Dermis blood vessel endothelial cell (primary cell): ENCODE measurements at regions not wholly inside any gene's neighbourhood (a gene's known extent, or its start where the extent isn't known, plus 50 kb on each side); places are given as distances from the start of the nearest gene placed in this dataset.
"Not testable (repeated sequence)": the region's sequence is repeated elsewhere in the genome, so short reads cannot be mapped to it uniquely, and the experiment has no call there.

ENCODE experiments used
- DNase-seq: peaks from one replicate; pipeline ENCODE4 v3.0.0; 2010

DNA sequence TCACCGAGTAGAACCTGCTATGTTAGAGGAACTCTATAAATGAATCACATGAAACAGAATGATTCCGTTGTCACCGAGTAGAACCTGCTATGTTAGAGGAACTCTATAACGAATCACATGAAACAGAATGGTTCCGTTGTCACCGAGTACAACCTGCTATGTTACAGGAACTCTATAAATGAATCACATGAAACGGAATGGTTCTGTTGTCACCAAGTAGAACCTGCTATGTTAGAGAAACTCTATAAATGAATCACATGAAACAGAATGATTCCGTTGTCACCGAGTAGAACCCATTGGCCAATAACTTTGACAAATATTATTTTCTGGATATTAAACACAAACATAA lies 309.1 kb upstream of the FRG1 start:
- not testable (repeated sequence) for DNase-seq

DNA sequence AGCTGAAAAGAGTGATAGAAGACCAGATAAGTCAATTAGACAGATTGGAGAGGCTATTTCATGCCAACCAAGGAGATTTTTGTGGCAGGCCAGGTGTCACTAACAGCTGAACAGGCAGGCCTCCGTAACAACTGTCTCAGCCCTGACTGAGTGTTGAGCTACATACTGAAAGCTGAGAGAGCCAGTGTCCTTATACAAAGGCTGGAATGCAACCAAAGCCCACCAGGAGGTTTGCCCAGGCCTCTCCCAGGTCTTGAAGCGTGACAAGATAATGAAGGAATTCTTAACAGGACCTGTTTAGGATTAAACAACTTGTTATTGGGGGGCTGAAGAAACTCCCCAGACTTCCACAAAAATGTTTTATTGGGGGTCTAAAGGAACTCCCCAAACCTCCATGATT lies 290.2 kb upstream of the FRG1 start:
- DNase-seq: not testable (repeated sequence)

DNA sequence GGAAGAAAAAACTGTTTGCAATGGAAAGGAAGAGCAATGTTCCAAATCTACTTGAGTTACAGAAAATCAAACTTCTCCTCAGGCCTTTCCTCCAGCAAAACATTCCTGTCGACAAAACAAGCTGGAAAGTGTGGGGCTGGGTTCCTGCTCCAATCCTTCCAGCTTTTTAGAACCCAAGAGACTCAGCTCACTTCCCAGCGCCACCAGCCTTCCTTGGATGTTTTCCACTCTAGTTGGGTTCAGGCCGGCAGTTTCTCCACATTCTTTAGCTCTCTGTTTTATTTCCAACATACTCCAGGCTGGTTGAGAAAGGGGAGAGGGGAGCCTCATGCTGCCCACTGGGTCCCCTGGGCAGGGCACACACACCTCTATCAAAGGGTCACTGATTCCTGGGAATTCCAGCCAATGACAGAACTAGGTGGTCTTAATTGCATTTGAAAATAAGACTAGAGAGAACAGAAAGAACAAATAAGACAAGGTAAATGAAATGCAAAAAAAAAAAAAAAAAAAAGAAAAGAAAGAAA lies 287.5 kb upstream of the FRG1 start:
- DNase-seq: not testable (repeated sequence)

DNA sequence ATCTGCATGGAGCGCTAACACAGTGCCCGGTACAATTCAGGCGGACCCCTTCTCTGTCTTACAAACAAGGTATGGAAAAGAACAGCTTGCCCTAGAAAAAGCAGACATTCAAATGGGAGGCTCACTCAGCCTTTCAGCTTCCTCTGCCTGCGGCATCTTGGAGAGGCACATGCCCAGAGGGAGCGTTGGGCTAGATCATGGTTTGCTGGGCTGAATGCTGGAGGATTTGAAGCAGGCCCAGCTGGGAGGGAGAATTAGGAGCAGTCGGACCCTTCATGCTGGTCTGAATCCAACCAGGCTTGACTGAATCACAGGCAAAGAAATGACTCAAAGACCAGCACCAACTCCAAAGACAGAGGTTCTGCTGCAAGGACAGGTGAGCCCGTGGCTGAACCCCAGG lies 286.7 kb upstream of the FRG1 start:
- DNase-seq: not testable (repeated sequence)

DNA sequence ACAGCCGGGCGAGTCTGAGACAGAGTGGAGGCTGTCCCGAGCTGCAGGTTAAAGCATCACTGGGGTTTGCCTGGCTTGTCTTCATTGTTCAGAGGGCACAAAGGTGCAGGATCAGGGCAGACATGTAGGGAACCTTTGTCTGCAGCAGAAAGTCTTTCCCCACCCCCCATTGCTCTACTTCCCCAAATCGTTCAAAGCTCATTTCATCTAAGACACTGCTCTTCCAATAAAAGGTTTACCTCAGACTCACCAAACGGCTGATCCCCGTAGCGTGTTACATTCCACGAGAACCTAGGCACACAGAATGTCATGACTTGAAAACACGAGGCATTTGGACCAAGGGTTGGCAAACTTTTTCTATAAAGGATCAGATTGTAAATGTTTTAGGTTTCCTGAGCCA lies 286.3 kb upstream of the FRG1 start:
- not testable (repeated sequence) for DNase-seq

DNA sequence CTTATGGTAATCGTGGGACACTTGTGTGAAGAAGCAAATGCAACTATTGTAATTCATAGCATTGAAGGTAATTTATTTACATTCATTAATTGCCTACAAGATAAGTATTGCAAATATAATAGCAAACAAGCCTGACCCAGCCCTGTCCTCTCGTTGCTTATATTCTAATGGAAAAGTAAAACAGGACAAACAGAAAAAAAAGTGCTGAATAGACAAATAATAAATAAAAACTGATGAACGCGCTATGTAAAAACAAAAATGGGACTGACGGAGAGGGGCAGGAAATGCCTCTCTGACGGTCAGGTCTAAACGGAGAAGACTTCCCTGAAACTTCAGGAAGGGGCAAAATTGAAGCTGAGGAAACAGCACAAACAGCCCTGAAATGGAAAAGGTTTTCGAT lies 284.9 kb upstream of the FRG1 start:
- DNase-seq: not testable (repeated sequence)

DNA sequence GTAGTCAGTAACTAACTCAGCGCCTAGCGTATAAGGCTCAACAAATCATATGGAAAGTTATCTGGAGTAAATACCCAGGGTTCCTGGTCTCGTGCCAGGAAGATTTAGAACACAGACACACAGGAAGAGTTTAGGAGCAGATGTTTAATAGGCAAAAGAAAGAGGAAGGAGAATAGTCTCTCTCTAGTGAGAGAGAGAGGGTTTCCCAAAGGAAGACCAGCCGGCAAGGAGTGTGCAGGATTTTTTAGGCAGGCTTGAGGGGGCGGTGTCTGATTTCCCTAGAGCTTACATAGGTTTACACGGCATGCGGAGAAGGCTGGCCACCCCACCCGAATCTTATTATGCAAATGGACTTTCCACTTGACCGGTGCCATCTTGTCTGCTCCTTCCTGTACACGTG lies 284.0 kb upstream of the FRG1 start:
- no peak for DNase-seq

DNA sequence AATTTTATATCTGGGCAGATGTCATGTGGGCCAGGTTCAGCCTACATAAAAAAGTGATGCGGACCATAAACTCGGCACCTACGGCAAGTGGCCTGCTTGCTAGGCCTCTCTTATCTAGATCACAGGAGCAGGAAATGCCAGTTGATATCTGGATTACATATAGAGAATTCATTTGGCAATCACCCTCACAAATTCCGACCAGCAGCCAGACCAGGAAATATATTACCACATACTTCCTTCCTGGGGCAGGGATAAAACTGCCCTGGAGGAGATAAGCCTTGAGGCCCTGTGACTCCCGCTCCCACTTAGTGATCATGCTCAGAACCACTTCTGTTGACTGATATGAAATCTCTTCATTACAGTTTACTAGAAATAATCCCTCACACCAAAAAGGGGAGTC lies 282.4 kb upstream of the FRG1 start:
- DNase-seq: not testable (repeated sequence)

DNA sequence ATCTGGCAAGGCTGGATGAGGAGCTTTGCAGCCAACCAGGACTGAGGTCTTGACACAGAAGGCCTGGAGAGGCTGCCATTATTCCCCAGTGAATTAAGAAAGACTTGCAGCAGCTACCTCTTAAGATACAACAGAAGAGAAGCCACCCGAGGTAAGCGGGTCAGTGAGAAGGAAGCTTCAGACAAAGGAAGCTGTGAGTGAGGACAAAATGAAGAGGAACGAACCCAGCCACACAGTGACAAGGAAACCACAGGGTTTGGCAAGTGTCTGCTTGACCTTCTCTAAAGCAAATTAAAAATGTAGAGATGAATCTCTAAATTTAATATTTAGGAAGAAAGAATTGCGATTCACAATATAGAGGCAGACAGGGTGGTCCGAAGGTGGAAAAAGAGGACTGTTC lies 281.8 kb upstream of the FRG1 start:
- DNase-seq: not testable (repeated sequence)

DNA sequence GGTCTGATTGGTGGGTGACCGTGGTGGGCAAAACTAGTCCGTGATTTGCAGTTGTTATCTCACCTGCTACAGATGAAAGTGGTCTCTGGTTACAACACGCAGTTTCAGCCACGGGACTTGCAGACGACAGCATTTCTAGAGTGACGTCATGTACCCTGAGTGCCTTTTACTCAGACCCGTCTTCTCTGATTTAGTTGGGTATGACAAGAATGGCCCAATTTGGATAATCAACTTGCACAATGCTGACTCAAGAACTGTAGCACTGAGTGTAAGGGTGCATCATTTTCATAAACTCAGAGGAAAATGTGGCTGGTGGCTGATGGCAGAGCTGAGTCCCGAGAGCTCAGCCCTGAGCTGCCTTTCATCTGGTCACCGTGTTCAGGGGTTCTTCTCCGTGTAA lies 281.4 kb upstream of the FRG1 start:
- DNase-seq: no peak

DNA sequence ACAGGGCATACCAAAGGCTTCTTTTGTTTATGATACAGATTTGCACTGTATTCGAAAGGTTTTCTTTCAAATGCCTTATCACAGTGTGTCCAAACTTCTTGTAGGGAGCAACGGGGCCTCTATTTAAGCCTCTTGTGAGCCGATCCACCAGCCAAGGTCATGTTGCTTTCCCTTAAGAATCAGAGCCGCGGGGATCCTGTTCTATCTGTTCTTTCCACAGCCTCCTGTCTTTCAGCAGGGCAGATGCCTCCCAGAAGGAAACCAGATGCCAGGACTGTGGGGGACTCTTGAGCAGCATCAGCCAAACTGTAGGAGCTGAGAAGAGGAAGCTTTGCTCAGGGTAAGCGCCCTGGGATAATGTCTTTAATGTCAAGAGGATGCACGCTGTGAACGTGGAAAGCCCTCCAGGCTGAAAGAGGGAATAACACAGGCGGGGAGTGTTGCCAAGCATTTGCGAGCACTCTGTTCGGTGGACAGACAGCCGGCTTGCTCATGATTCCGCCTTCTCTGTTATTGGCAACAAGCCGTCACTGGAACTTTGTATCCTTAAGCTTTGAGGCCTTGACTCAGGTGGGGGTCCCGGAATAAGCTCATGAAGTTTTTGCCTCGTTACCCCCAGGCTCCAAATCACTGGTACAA lies 279.8 kb upstream of the FRG1 start:
- DNase-seq: no peak

DNA sequence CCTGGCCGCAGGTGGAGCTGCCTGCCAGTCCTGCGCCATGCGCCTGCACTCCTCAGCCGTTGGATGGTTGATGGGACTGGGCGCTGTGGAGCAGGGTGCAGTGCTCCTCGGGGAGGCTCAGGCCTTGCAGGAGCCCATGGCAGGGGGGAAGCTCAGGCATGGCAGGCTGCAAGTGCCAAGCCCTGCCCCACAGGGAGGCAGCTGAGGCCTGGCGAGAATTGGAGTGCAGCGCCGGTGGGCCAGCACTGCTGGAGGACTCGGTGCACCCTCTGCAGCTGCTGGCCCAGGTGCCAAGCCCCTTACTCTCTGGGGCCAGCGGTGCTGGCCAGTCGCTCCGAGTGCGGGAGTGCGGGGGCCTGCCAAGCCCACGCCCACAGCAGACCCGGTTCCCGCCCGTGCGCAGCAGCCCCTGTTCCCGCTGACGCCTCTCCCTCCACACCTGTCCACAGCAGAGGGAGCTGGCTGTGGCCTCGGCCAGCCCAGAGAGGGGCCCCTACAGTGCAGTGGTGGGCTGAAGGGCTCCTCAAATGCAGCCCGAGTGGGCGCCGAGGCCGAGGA lies 275.9 kb upstream of the FRG1 start:
- no peak for DNase-seq

DNA sequence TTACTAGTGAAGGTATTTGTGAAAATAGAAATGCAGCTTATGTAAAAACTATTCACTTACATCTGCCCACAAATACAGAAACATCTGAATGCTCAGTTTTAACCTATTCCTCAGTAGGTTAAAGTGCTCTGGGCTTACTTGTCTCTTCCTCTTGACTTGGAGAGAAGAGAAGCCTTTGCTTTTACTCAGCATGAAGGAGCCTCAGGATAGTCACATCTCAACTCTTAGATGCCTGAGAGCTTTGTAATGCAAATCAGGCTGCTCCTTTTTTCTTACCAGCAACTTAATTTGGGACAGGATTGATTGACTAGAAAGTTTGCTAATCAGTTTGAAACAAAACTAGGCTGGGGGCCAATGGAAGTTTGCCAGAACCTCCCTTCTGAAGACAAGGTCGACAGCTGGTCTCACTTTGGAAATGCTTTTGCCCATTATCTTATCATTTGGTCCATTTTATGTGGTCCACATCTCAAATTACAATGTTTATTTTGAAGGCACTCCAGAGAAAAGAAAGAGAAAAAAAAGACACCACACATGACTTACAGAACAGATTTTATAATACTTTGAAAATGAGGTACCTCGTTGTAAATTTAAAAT lies 274.9 kb upstream of the FRG1 start:
- DNase-seq: not testable (repeated sequence)

DNA sequence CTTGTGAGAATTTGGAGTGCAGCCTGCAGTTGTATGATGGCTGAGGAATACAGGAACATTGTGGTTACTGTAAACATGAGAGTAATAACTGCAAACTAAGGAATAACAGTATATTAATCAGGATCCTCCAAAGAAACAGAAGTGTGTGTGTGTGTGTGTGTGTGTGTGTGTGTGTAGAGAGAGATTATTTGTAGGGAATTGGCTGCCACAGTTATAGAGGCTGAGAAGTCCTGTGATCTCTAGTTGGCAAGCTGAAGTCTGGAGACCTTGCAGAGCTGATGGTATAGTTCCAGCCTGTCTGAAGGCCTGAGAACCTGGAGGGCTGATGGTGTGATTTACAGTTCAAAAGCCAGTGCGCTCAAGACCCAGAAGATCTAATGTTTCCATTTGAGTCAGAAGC lies 273.3 kb upstream of the FRG1 start:
- not testable (repeated sequence) for DNase-seq

DNA sequence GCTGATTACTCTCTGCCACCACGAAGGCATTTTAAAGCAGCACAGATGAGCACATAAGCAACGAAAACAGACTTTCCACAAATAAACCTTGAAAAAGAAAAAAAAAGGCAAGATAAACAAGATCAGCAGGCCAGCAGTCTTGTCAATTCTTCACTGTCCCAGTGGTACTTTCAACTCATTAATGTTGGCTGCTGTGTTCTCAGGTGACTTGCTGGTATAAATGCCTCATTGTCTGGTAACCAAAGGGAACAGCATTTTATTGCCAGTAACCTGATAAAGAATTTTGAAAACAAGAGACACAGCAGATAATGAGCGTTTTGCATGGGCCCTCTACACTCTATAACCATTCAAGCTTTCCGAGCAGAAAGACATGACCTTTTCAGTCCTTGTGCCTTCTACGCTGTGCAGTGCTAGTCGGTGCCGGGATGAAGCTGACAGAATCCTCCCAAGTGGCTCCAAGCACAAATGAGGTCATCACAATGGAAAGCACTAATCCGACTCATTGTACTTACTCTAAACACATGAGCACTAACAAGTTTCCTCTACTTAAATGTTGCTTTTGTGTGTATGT lies 242.9 kb upstream of the FRG1 start:
- not testable (repeated sequence) for DNase-seq

DNA sequence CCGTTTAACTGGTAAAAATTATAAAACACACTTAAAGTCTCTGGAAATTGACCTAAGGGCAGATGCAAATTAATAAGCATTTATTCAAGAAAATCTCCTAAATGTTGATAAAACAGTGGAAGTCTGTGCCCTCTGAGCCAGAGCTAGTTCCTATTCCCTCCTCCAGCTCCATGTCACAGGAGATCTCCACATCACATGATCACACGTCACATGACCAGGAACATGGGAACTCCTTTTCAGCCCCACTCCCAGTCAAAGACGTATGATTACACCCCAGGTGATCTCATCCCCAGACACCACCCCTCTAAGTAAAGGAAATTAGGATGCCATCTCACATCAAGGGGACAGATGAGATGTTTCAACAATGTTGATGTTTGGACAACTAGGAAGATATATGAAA lies 237.7 kb upstream of the FRG1 start:
- DNase-seq: not testable (repeated sequence)

DNA sequence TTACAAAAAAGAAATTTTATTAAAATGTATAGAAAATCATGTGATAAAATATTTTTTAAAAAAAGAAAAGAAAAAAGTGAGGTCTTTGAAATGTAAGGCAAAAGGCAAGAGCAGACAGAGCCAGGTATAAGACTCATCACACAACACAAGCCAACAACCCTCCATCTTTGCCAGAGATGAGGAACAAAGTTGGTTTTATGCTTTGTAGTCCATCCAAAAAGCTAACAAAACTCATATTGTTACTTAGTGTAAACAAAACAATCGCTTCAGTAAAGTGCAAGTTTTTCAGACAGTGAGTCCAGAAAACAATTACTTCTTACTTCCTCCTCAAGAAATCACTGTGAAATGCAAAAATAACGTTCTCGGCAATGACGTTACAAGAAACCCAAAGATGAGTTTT lies 233.9 kb upstream of the FRG1 start:
- DNase-seq: not testable (repeated sequence)

DNA sequence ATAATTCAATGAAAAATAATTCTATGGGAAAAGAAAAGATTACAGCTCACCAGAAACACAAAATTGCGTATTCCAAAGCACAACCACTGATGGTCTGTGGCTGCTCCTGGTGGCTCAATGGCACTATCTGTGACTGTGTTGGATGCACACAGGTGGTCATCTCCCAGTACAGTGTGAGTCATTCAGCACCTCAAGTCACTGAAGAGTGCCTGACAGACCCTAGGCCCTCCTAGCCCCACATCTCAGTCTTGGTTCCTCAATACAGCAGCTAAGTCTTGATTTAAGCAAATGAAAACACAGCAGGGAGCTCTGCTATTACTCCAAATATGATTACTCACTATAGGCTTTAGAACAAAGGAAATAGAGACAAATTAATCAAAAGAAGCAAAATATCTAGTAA lies 233.4 kb upstream of the FRG1 start:
- DNase-seq: not testable (repeated sequence)

DNA sequence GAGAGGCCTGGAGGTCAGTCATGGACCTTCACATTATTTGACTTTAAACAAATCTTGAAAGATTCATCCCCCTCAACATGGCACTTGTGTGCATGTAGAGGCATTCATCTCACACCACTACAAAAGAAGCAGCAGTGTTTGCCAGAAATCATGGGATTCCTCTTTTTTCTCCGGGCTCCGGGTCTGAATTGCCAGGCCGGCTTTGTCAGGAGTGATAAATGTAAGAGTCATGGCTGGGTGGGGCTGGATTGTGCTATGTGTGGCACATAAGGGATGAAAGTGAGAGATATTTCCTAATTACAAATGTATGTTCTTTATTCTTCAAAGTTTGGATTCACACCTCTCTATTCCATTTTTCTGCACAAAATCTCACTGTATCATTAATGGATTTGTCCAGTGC lies 228.7 kb upstream of the FRG1 start:
- DNase-seq: not testable (repeated sequence)

DNA sequence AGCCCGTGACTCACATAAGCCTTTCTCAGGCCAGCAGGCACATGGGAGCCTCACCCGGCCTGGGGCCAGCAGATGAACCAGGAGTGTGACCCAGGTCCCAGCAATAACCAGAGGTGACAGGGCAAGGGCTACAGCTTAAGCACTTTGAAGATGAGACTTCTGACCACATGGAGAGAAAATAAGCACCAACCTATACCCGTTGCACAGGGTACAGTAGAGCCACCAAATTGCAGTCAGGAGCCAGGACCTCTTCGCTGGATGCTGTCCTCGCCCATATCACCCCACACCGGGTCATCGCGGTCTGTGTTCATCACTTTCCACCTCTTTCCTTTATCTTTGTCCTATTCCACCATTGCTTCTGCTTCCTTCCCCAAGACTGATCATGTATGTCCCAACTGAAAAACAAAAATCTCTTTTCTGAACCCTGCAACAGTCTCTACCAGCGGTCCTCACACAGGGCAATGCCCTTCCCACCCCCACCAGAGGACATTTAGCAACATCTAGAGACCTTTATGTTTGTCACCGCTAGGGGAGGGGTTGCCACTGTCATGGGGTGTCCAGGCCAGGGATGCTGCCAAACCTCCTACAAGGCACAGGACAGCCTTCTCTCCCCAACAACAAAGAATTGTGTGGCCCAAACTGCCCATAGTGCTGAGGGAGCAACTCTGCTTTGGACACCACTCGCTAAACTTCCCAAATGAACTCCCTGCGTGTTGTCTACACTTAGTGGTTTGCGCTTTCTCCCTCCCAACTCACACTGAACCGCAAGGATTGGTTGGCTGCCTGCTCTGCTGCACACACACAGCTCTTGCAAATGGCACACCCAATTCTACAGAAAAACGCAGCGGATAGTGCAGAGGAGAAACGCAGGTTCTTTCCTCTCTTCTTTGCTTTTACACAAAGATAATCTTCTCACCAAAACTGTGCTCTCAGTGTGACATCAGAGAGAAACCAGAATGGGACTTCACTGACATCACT lies 219.4 kb upstream of the FRG1 start:
- not testable (repeated sequence) for DNase-seq

DNA sequence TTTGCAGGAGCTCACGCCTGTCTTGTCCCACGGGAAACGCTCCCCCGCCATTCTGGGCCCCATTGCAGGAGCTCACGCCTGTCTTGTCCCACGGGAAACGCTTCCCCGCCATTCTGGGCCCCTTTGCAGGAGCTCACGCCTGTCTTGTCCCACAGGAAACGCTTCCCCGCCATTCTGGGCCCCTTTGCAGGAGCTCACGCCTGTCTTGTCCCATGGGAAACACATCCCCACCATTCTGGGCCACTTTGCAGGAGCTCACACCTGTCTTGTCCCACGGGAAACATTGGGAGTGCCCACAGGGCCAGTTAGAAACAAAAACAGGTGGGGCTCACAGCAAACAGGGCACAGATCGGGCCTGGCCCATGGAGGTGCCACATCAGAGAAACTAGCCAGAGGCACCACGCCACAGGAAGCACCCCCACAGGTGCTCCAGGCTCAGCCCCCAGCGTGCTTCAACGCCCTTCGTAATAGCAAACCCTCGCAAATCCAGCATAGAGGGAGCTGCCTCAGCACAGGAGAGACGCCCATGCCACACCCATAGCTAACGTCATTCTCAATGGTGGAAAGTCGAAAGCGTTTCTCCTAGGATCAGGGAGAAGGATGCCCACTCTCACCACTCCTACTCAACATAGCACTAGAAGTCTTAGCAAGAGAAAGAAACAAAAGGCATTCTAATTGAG lies 218.2 kb upstream of the FRG1 start:
- not testable (repeated sequence) for DNase-seq
